CD4-positive, alpha-beta T cell treated with Interleukin-17A for 4 hours (primary cell): ENCODE measurements at regions not wholly inside any gene's neighbourhood (a gene's known extent, or its start where the extent isn't known, plus 50 kb on each side); places are given as distances from the start of the nearest gene placed in this dataset.
"Not testable (repeated sequence)": the region's sequence is repeated elsewhere in the genome, so short reads cannot be mapped to it uniquely, and the experiment has no call there.

Experiments used
- DNase-seq: peaks from one replicate; pipeline ENCODE4 v3.0.0-alpha.2; 2020; ENCODE audit warnings: mixed read lengths

- DNase-seq = no peak
These were observed 292.4 kb downstream of the DUSP6 start for GRCh38 chr12:89059721-89060541.

DNA sequence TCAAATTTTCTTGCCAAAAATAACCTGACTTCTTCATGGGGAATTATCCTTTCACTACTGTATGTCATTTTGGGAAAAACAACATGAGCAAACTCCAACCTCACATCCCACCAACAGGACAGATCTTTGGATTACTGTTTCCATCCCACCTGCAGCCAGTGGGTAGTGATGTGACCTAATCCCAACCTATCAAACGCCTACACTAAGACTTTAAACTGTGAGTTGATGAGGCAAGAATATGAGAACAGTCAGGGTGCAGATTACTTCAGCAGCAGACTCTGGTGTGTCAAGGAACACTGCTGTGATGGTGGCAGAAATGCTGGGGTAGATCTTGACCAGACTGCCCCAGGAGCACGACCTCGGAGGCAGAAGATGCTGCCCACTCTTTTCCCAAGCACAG, 293.2 kb downstream of the DUSP6 start:
- DNase-seq = no peak

DNA sequence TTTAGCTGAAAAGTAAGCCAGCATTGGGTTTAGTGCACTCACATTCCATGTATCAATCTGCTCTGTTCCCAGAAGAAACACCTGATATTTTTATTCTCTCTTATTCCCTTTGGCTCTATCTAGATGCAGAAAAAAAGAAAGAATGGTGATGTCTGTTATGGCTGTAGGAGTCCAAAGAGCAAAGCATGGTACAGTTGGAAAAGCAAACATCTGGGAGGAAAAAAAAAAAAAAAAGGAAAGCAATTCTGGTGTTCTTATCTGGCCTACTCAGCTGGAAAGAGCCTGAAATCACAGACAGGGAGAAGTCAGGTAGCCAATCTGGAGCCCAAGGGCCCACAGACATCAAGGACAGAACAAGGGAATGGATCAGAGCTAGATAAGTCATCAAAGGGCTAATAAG, 293.9 kb downstream of the DUSP6 start:
- no peak for DNase-seq

DNA sequence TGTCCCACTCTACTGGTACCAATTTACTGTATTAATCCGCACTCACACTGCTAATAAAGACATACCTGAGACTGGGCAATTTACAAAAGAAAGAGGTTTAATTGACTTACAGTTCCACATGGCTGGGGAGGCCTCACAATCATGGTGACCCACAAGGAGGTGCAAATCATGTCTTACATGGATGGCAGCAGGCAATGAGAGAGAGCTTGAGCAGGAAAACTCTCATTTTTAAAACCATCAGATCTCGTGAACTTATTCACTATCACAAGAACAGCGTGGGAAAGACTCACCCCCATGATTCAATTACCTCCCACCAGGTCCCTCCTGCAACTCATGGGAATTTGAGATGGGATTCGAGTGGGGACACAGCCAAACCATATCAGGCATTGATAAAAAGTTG, 298.5 kb downstream of the DUSP6 start:
- not testable (repeated sequence) for DNase-seq

DNA sequence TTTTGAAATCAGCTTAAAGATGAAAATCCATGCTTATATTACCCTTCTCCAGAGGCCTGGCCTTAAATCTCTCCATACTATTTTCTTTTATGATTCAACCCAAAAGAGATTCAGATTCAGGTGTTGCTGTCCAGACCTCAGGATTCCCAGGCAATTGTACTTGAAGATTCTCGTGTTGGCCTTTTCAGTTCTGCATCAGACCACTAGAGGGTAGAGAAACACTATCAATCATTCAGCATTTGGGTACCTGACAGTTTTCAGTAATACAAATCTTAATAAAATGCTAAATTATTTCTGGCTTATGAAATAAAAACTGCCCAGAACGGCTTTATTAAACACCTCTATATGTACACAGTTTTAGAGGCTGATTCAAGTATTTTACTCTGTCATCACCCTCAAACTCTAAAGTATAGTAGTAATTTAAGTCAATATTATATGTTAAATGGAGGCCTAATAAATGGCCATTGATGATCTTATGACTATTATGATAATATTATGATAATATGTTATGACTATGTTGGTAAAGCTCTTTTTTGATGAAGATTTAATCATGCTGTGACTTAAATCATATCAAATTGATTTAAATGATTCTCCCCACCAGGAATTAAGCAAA, 301.1 kb downstream of the DUSP6 start:
- DNase-seq = peak; percentile 23

DNA sequence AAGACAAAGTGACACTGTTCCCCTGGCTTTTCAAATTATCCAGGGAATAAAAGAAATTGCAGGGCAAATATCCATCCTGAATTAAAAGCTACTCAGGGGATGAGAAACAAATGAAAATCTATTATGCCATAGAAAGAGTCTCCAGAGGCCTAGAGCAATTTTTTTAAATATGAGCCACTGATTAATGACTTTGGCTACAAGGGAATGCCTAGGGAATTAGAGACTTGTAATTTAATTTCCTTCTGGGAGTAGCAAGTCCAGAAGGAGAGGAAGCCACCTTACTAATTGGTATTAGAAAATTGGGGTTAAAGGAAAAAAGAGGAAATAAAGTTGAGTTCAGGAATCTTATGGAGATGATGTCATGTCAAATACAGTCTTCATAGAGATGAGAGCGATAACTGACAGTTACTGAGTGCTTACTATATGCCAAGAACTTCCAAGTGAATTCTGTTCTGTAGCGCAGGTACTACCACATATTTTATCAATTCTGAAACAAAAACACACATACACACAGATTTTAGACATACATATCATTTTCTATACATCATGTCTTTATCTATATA, 304.4 kb downstream of the DUSP6 start:
- no peak for DNase-seq

DNA sequence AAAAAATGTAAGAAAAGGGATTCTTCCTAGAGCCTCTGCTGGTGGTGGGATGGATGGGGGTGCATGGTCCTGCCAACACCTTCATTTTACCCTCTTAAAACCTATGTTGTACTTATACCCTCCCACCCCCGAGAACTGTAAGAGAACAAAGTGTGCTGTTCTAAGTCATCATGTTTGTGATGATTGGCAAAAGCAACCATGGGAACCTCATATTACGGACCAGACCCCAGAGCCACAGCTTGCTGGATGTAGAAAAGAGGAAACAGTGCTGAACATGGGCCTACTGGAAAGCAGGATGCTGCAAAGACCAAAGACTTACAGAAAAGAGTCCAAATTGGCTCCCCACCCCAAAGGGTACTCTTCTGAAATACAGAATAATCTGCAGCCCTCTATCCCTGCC, 311.2 kb downstream of the DUSP6 start:
- no peak for DNase-seq

DNA sequence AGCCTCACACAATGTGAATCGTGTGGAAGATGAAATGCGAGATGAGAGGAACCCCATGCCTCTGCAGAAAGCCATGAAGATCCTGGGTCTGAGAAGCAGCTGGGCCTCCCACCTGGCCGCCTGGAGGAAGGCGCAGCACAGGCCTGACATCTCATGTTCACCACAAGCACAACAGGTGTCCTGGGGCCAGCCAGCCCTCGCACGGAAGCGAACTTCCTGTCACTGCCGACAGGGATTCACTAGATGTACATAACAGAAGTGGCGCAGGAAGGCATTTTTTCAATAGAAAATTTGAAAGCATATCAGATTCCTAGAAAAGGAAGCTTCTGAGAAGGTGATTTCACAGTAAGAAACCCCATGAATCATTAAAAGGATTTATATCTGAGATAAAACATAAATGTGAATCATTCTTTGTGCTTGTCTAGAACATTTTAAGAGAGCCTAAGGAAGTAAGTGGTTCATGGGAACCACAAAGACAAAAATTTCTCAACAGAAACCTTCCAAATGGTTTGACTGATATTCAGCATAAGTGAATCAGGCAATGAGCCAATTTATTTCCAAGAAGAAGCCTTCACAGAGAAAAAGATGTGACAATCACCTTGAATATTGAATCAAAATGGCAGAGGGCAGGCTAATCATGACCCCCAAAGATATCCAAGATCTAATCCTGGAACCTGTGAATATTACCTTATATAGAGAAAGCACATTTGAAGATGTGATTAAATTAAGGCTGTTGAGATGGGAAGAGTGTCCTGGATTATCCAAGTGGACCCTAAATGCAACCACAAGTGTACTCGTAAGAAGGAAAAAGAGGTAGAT, 311.9 kb downstream of the DUSP6 start:
- peak; percentile 72 for DNase-seq

DNA sequence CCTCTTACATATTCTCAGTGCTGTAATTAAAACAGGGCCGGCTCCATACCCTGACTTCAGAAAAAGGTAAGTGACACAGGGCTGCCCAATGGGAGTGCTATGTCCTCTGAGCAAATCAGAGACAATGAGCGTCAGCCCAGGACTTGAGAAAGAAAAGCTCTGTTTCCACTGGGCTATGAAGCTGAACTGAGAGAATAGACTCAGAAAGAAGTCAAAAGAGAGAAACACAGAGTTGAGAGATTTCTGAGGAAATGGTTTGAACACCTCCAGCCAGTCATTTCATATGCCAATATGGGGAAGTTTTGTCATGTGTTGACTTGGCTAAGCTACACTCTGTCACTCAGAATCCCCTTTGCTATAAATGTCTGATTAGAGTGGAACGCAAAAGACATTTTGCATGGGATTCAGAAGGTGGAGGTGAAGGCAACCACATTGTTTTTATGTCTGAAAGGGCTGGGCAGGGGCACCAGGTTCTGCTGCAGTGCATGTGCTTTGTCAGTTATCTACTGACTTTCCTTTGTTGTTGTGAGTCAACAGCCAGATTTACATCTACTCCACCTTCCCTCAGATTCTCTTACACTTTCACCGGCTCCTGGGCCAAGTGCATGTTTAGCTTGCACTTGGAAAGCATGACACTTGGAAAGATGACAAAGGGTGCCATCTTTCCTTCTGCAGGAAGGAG, 313.3 kb downstream of the DUSP6 start:
- no peak for DNase-seq

DNA sequence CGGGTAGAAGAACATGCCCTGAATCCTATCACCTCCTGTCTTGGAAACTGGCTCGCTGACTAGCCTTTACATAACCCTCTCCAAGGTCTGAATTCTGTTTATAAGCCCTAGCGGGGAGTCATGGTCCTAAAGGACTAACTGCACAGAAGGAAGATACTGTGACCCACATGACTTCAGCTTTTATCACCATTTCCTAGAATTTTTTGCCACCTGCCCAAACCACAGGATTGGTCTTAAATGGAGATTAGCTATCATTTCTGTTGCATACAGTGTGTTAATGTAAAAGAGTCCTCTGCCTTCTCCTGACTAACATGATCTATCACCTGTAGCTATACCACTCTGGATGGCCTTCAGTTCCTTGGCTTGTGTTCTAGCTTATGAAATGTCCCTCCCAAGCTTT, 319.2 kb downstream of the DUSP6 start:
- DNase-seq = no peak

GRCh38 chr12:89029961-89030360, 322.3 kb downstream of the DUSP6 start:
- DNase-seq = no peak

GRCh38 chr12:89024580-89024979, 327.7 kb downstream of the DUSP6 start:
- no peak for DNase-seq

- DNase-seq = no peak
These were observed 328.4 kb downstream of the DUSP6 start for GRCh38 chr12:89023936-89024335.

DNA sequence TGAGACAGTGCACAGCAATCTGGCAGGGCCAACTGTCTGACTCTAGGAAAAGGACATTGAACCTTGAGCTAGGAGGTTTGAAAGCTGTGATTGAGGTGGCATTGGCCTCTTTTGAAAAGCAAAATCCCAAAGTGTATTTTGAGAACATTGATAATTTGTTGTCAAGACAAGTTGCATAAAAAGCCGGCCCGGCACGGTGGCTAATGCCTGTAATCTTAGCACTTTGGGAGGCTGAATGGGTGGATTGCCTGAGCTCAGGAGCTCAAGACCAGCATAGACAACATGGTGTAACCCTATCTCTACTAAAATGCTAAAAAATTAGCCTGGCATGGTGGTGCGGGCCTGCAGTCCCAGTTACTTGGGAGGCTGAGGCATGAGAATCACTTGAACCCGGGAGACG, 331.6 kb downstream of the DUSP6 start:
- no peak for DNase-seq

GRCh38 chr12:89020121-89020480, 332.2 kb downstream of the DUSP6 start:
- DNase-seq = no peak

- peak; percentile 74 for DNase-seq
These were observed 332.7 kb downstream of the DUSP6 start for GRCh38 chr12:89019439-89020120.

- peak; percentile 54 for DNase-seq
These were observed 335.1 kb downstream of the DUSP6 start for GRCh38 chr12:89016970-89017778.

DNA sequence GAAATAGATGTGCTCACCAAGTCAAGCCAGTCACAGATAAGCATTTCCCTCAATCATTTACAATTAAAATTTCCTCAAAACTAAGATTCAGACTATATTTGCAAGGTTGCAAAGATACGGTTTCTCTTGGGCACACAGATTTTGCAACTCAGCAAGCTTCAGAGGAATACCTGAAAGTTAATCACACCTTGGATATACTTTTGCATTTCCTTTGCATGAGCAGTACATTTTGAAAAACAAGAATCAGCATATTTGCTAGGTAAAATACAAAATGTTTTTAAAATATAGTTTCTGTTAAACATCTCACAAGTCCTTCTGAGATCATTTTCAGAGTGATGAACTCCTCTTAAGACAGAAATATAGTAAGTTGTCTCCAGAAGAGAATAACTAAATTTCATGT, 336.9 kb downstream of the DUSP6 start:
- no peak for DNase-seq

DNA sequence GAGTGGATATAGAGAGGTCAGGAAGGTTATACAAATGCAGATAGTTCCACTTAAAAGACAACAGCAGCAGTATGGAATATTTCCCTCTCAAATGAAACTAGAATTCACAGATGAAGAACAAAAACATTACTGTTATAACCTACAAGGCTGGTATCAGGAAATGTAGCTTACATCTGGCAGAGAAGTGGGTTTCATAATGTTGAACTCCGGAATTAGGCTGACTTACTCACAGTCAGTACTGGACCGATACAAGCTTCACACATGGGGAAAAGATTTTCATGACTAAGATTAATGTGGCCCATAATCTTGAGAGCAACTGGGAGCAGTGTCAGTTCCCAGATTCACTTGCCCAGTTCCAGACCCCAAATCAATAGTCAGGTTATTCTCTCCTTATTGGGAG, 353.9 kb downstream of the DUSP6 start:
- no peak for DNase-seq

- DNase-seq = no peak
These were observed 356.0 kb downstream of the DUSP6 start for GRCh38 chr12:88996200-88996788.

DNA sequence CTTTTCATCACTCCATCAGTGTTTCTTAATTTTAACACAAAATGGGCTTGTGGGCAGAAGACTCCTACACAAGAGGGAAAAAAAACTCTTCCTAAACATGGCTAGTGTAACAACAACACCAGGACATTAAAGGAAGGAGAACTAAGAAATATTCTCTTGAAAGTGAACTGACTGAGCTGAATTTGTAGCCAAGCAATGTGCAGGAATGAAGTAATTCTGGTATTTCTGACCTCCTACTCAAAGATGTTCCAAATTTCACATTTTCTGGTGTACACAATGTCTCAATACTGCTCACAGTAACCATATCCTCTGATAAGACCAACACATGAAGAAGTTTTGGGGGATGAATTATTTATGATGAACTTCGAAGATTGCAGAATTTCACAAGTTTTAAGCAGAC, 357.3 kb downstream of the DUSP6 start:
- DNase-seq = no peak
